A673 (cell line): ENCODE measurements at regions not wholly inside any gene's neighbourhood (a gene's known extent, or its start where the extent isn't known, plus 50 kb on each side); places are given as distances from the start of the nearest gene placed in this dataset.

Experiments used
- BruUV-seq: library from RNA; stranded (reverse); fragments of 400-500 nt; replicated peaks from 2 replicates; lab custom pipeline; 2021; lab: Mats Ljungman, UMichigan
- CTCF ChIA-PET: fragments of 300-600 bp; sonication (Branson Sonifier 250); formaldehyde crosslinking; loops from one replicate; lab custom pipeline; 2022; ENCODE audit warnings: antibody characterized with exemption; lab: Charles Lee
- POLR2A ChIA-PET: fragments of 300-600 bp; sonication (Branson Sonifier 250); formaldehyde crosslinking; loops from one replicate; lab custom pipeline; 2022; ENCODE audit warnings: antibody characterized with exemption; ENCODE audit not compliant: low non-redundant PET; lab: Charles Lee
- DNase-seq: peaks from one replicate; pipeline ENCODE4 v3.0.0-alpha.2; 2015; ENCODE audit warnings: low spot score
- H3K27ac ChIP-seq: fragments of 200-600 bp; sonication (generic); 2 replicates; pipeline ENCODE4 v1.5.1; 2016; ENCODE audit warnings: mixed run types, low read depth, mild to moderate bottlenecking, mixed read lengths, antibody characterized with exemption, low read length; ENCODE audit not compliant: poor library complexity, severe bottlenecking
- H3K27me3 ChIP-seq: fragments of 200-600 bp; sonication (generic); replicated peaks from 2 replicates; pipeline ENCODE4 v1.6.1; 2017; ENCODE audit warnings: mixed run types, low read depth, mild to moderate bottlenecking, mixed read lengths, antibody characterized with exemption, low read length; ENCODE audit not compliant: insufficient read depth, poor library complexity
- H3K36me3 ChIP-seq: fragments of 200-600 bp; sonication (generic); 2 replicates; pipeline ENCODE4 v1.6.1; 2016; ENCODE audit warnings: mixed run types, mild to moderate bottlenecking, mixed read lengths, antibody characterized with exemption, low read length; ENCODE audit not compliant: insufficient read depth, poor library complexity, severe bottlenecking
- H3K4me1 ChIP-seq: fragments of 200-600 bp; sonication (generic); 2 replicates; pipeline ENCODE4 v1.6.1; 2017; ENCODE audit warnings: mixed run types, mild to moderate bottlenecking, mixed read lengths, antibody characterized with exemption, low read length; ENCODE audit not compliant: insufficient read depth, poor library complexity, severe bottlenecking
- H3K4me3 ChIP-seq: fragments of 200-600 bp; sonication (generic); 2 replicates; pipeline ENCODE4 v1.5.1; 2016; ENCODE audit warnings: low read depth, mixed run types, mild to moderate bottlenecking, mixed read lengths, low read length; ENCODE audit not compliant: poor library complexity, severe bottlenecking
- H3K9me3 ChIP-seq: fragments of 200-600 bp; sonication (generic); 2 replicates; pipeline ENCODE4 v1.6.1; 2016; ENCODE audit warnings: mixed run types, low read depth, mild to moderate bottlenecking, mixed read lengths, antibody characterized with exemption, low read length; ENCODE audit not compliant: poor library complexity, severe bottlenecking
- EZH2 ChIP-seq: fragments of 200-600 bp; sonication (generic); IDR thresholded peaks from 2 replicates; pipeline ENCODE4 v1.6.1; 2017; ENCODE audit warnings: borderline replicate concordance, low read depth, mild to moderate bottlenecking, mixed read lengths, antibody characterized with exemption, low read length; ENCODE audit not compliant: poor library complexity, severe bottlenecking
- intact Hi-C: fragments of 100-400 bp; cut with micrococcal nuclease; formaldehyde crosslinking; loops from one replicate; pipeline ENCODE4 v1.10.0; 2022; ENCODE audit not compliant: unreplicated experiment
- TF ChIP-seq, protein P1 (sequence below): fragments of 300-800, 200-600 bp; sonication (generic); conservative IDR thresholded peaks from 2 replicates; pipeline ENCODE4 v1.5.1; 2017; ENCODE audit warnings: low read depth, mild to moderate bottlenecking, antibody characterized with exemption, low read length, moderate library complexity, mixed read lengths

DNA sequence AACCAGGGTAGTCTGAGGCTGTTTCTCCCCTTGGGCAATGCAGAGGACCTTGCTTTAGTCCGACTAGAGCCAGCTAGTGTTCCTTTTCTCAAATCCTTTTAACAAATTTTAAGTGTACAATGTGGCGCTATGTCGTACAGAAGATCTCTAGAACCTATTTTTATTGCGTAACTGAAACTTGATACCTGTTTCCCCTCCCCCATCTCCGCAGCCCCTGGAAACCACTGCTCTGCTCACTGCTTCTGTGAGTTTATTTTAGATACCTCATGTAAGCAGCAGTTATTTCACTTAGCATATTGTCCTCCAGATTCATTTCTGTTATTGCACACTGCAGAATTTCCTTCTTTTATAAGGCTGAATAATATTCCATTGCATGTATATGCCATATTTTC lies 1092.3 kb downstream of the AACS start:
- H3K4me1 ChIP-seq = no peaks in the 10 kb centered on the region
- BruUV-seq = no TSS peak
- no peaks in the 10 kb centered on the region for H3K9me3 ChIP-seq
- DNase-seq = no peak
- H3K27ac ChIP-seq = no peak overlapping the region
- CTCF ChIA-PET = no interaction called here
- peaks cover 4% of the 10 kb centered on the region for H3K27me3 ChIP-seq
- no peaks in the 10 kb centered on the region for H3K36me3 ChIP-seq
- H3K4me3 ChIP-seq = no peak overlapping the region
- TF ChIP-seq, protein P1, sequence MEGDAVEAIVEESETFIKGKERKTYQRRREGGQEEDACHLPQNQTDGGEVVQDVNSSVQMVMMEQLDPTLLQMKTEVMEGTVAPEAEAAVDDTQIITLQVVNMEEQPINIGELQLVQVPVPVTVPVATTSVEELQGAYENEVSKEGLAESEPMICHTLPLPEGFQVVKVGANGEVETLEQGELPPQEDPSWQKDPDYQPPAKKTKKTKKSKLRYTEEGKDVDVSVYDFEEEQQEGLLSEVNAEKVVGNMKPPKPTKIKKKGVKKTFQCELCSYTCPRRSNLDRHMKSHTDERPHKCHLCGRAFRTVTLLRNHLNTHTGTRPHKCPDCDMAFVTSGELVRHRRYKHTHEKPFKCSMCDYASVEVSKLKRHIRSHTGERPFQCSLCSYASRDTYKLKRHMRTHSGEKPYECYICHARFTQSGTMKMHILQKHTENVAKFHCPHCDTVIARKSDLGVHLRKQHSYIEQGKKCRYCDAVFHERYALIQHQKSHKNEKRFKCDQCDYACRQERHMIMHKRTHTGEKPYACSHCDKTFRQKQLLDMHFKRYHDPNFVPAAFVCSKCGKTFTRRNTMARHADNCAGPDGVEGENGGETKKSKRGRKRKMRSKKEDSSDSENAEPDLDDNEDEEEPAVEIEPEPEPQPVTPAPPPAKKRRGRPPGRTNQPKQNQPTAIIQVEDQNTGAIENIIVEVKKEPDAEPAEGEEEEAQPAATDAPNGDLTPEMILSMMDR = no peak
- no peak for TF ChIP-seq EZH2
- intact Hi-C loops = no loop called here
- POLR2A ChIA-PET = no interaction called here

DNA sequence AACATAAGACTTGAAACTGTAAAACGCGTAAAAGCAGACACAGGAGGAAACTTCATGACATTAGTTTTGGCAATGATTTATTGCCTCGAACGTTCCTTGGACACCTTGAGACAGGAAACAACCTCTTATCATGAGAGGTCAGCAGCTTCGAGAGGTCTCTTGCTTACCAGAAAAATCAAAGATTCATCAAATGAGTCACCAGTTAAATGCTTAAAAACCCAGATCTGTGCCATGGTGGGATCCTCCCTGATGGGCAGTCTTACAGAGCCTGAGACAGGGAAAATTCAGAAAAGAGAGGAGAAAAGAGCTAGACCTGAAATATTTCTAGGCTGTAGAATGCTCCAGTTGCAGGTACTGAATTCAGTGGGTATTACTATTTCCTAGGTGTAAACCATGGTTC lies 1093.9 kb downstream of the AACS start:
- no peaks in the 10 kb centered on the region for H3K4me1 ChIP-seq
- ChIA-PET CTCF (no interaction called here), POLR2A (no interaction called here)
- intact Hi-C loops = no loop called here
- no peaks in the 10 kb centered on the region for H3K9me3 ChIP-seq
- H3K36me3 ChIP-seq = no peaks in the 10 kb centered on the region
- no TSS peak for BruUV-seq
- no peak for DNase-seq
- peaks cover 4% of the 10 kb centered on the region for H3K27me3 ChIP-seq
- H3K27ac ChIP-seq = no peak overlapping the region
- TF ChIP-seq, protein P1 = no peak
- no peak for TF ChIP-seq EZH2
- no peak overlapping the region for H3K4me3 ChIP-seq

DNA sequence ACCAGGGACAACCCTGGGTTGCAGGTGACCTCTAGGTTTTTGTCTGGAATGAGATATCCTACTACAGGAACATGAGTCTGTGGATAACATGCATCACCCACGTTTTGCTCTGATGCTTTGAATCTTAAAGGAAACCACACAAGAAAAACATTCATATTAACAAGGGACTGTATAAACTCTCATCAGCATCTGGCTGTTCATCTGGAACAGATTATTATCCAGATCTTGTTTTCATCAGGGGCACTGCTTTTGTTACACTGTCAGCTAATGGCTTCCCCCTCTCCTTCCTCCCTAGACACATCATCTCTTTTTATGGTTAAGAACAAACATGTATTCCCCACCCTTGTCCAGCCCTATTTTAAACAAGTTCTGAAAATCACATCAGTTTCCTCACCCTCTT lies 1095.7 kb downstream of the AACS start:
- no peak for TF ChIP-seq EZH2
- TF ChIP-seq, protein P1 = no peak
- intact Hi-C loops = no loop called here
- H3K27ac ChIP-seq = no peak overlapping the region
- ChIA-PET POLR2A (no interaction called here), CTCF (no interaction called here)
- no peak overlapping the region for H3K4me3 ChIP-seq
- H3K36me3 ChIP-seq = no peaks in the 10 kb centered on the region
- no TSS peak for BruUV-seq
- no peaks in the 10 kb centered on the region for H3K4me1 ChIP-seq
- no peak for DNase-seq
- no peaks in the 10 kb centered on the region for H3K27me3 ChIP-seq
- H3K9me3 ChIP-seq = no peaks in the 10 kb centered on the region
